Uterus (tissue), 3 donors: ENCODE measurements at regions not wholly inside any gene's neighbourhood (a gene's known extent, or its start where the extent isn't known, plus 50 kb on each side); places are given as distances from the start of the nearest gene placed in this dataset.

ENCODE experiments used
- DNase-seq, 2 donors: peaks; one replicate each; pipeline ENCODE4 v3.0.0-alpha.2; 2019 to 2020
- H3K27ac ChIP-seq, 2 donors: fragments of 200-600 bp; sonication (generic); 1 replicate in 1 of 2; 2 replicates in 1 of 2; pipeline ENCODE4 v1.5.1; 2016 to 2018
- H3K27me3 ChIP-seq, 2 donors: fragments of 200-600 bp; sonication (generic); one replicate each; pipeline ENCODE4 v1.5.1; 2018 to 2019; ENCODE audit warnings: control low read depth in 1 of 2
- H3K36me3 ChIP-seq, 2 donors: fragments of 200-600 bp; sonication (generic); one replicate each; pipeline ENCODE4 v1.5.1; 2019; ENCODE audit warnings: control low read depth in 1 of 2
- H3K4me1 ChIP-seq, 2 donors: fragments of 200-600 bp; sonication (generic); one replicate each; pipeline ENCODE4 v1.5.1; 2018 to 2019; ENCODE audit warnings: control low read depth in 1 of 2
- H3K4me3 ChIP-seq, 2 donors: fragments of 200-600 bp; sonication (generic); 1 replicate in 1 of 2; 2 replicates in 1 of 2; pipeline ENCODE4 v1.5.1; 2018 to 2019; ENCODE audit warnings: mild to moderate bottlenecking in 1 of 2
- H3K9me3 ChIP-seq, 2 donors: fragments of 200-600 bp; sonication (generic); one replicate each; pipeline ENCODE4 v1.5.1; 2019; ENCODE audit warnings: control low read depth in 1 of 2
- CTCF ChIP-seq, 4 experiments: fragments of 200-600 bp in 2 of 4; fragments of 450-650 bp in 2 of 4; sonication (generic) in 2 of 4; IDR thresholded peaks; one replicate each; pipeline ENCODE4 v1.5.1; 2016 to 2019; ENCODE audit warnings: antibody characterized with exemption in 4 of 4, mild to moderate bottlenecking in 2 of 4, moderate library complexity in 1 of 4
- POLR2A ChIP-seq, 2 donors: fragments of 450-650 bp; IDR thresholded peaks; one replicate each; pipeline ENCODE4 v1.6.1; 2016; ENCODE audit warnings: antibody characterized with exemption in 2 of 2, mild to moderate bottlenecking in 1 of 2, moderate library complexity in 1 of 2
- intact Hi-C: fragments of 100-400 bp; cut with DNase I; formaldehyde crosslinking; loops from one replicate; pipeline ENCODE4 v1.15.1; 2023; ENCODE audit warnings: low total_unique reads
- donor health status: DM: yes; HTN: yes; CAD: no.

GRCh38 chr2:223513771-223514455 lies 88.2 kb downstream of the SCG2 start:
- Histone ChIP-seq H3K4me3 (no peak overlapping the region), H3K36me3 (no peaks in the 10 kb centered on the region), H3K27me3 (no peaks in the 10 kb centered on the region), H3K27ac (no peak overlapping the region), H3K4me1 (no peaks in the 10 kb centered on the region), H3K9me3 (no peaks in the 10 kb centered on the region)
- no peak for TF ChIP-seq POLR2A (IDR thresholded peaks at IDR 0.05)
- TF ChIP-seq CTCF (IDR thresholded peaks at IDR 0.05): no peak
- DNase-seq: no peak
- intact Hi-C loops: no loop called here

GRCh38 chr2:223519471-223519870 lies 82.7 kb downstream of the SCG2 start:
- intact Hi-C loops: no loop called here
- TF ChIP-seq CTCF (IDR thresholded peaks at IDR 0.05) (no peak), POLR2A (IDR thresholded peaks at IDR 0.05) (no peak)

GRCh38 chr2:223522796-223523195 lies 79.4 kb downstream of the SCG2 start:
- H3K27ac ChIP-seq: no peak overlapping the region
- no peak overlapping the region for H3K4me3 ChIP-seq
- intact Hi-C loops: no loop called here
- no peak for TF ChIP-seq POLR2A (IDR thresholded peaks at IDR 0.05)
- TF ChIP-seq CTCF (IDR thresholded peaks at IDR 0.05): no peak
- no peaks in the 10 kb centered on the region for H3K9me3 ChIP-seq
- DNase-seq: no peak
- no peaks in the 10 kb centered on the region for H3K4me1 ChIP-seq
- H3K36me3 ChIP-seq: no peaks in the 10 kb centered on the region
- H3K27me3 ChIP-seq: no peaks in the 10 kb centered on the region

More at GRCh38 chr2:223519471-223519870, 82.7 kb downstream of the SCG2 start:
- DNase-seq: no peak
- no peaks in the 10 kb centered on the region for H3K4me1 ChIP-seq
- H3K9me3 ChIP-seq: no peaks in the 10 kb centered on the region
- no peaks in the 10 kb centered on the region for H3K27me3 ChIP-seq
- no peaks in the 10 kb centered on the region for H3K36me3 ChIP-seq
- H3K4me3 ChIP-seq: no peak overlapping the region
- H3K27ac ChIP-seq: no peak overlapping the region

GRCh38 chr2:223523551-223524001 lies 78.6 kb downstream of the SCG2 start:
- no peaks in the 10 kb centered on the region for H3K9me3 ChIP-seq
- intact Hi-C loops: no loop called here
- no peak overlapping the region for H3K27ac ChIP-seq
- no peaks in the 10 kb centered on the region for H3K36me3 ChIP-seq
- H3K4me3 ChIP-seq: no peak overlapping the region
- TF ChIP-seq CTCF (IDR thresholded peaks at IDR 0.05): no peak
- no peak for TF ChIP-seq POLR2A (IDR thresholded peaks at IDR 0.05)
- no peaks in the 10 kb centered on the region for H3K4me1 ChIP-seq
- no peak for DNase-seq
- no peaks in the 10 kb centered on the region for H3K27me3 ChIP-seq

- DNase-seq: no peak
- TF ChIP-seq POLR2A (IDR thresholded peaks at IDR 0.05) (no peak), CTCF (IDR thresholded peaks at IDR 0.05) (no peak)
- Histone ChIP-seq H3K4me1 (no peaks in the 10 kb centered on the region), H3K27me3 (no peaks in the 10 kb centered on the region), H3K36me3 (no peaks in the 10 kb centered on the region), H3K9me3 (no peaks in the 10 kb centered on the region), H3K27ac (no peak overlapping the region), H3K4me3 (no peak overlapping the region)
- intact Hi-C loops: no loop called here
These were observed 78.1 kb downstream of the SCG2 start for GRCh38 chr2:223524066-223524465.
